ENCODE measurements at regions not wholly inside any gene's neighbourhood (a gene's known extent, or its start where the extent isn't known, plus 50 kb on each side); places are given as distances from the start of the nearest gene placed in this dataset.
"Not testable (repeated sequence)": the region's sequence is repeated elsewhere in the genome, so short reads cannot be mapped to it uniquely, and the experiment has no call there.

GRCh38 chr1:118473825-118474224 lies 288.8 kb upstream of the SPAG17 start:
- TF ChIP-seq EP300 (IDR thresholded peaks at IDR 0.05) (no peak), POLR2A (IDR thresholded peaks at IDR 0.05) (no peak), CTCF (IDR thresholded peaks at IDR 0.05) (no peak)

GRCh38 chr1:118464460-118464859 lies 279.4 kb upstream of the SPAG17 start:
- not testable (repeated sequence) for H3K27me3 ChIP-seq; H3K4me1 ChIP-seq; DNase-seq (ENCODE audit: low spot score in 2 of 2); H3K4me3 ChIP-seq; H3K27ac ChIP-seq; H3K36me3 ChIP-seq
- WGBS, 2 donors: 74 to 82% methylated on average over 8 of the region's 8 CpGs
- peaks cover 0 to 30% (median 7%) of the 10 kb centered on the region in 4 donors for H3K9me3 ChIP-seq

More at GRCh38 chr1:118473825-118474224, 288.8 kb upstream of the SPAG17 start:
- no peak overlapping the region for H3K4me3 ChIP-seq
- no peaks in the 10 kb centered on the region for H3K4me1 ChIP-seq
- H3K36me3 ChIP-seq: no peaks in the 10 kb centered on the region
- H3K27me3 ChIP-seq: no peaks in the 10 kb centered on the region
- DNase-seq (ENCODE audit: low spot score in 2 of 2): no peak
- no peak overlapping the region for H3K27ac ChIP-seq
- 58 to 69% methylated on average over 4 of the region's 4 CpGs for WGBS, 2 donors
- no peaks in the 10 kb centered on the region for H3K9me3 ChIP-seq

- TF ChIP-seq POLR2A (IDR thresholded peaks at IDR 0.05) (no peak), CTCF (IDR thresholded peaks at IDR 0.05) (no peak)
- H3K27ac ChIP-seq: no peak overlapping the region
- DNase-seq (ENCODE audit: low spot score in 2 of 2): no peak
- H3K27me3 ChIP-seq: no peaks in the 10 kb centered on the region
- H3K36me3 ChIP-seq: no peaks in the 10 kb centered on the region
- peaks cover 0 to 27% (median 7%) of the 10 kb centered on the region in 4 donors for H3K9me3 ChIP-seq
- no peaks in the 10 kb centered on the region for H3K4me1 ChIP-seq
- H3K4me3 ChIP-seq: no peak overlapping the region
These were observed 276.1 kb upstream of the SPAG17 start for GRCh38 chr1:118461154-118461553.

- Histone ChIP-seq H3K4me3 (no peak overlapping the region), H3K36me3 (no peaks in the 10 kb centered on the region), H3K9me3 (peaks cover 0 to 36% (median 7%) of the 10 kb centered on the region in 4 donors), H3K27me3 (no peaks in the 10 kb centered on the region), H3K27ac (no peak overlapping the region), H3K4me1 (no peaks in the 10 kb centered on the region)
- no peak for DNase-seq (ENCODE audit: low spot score in 2 of 2)
- TF ChIP-seq EP300 (IDR thresholded peaks at IDR 0.05) (no peak), CTCF (IDR thresholded peaks at IDR 0.05) (no peak), POLR2A (IDR thresholded peaks at IDR 0.05) (no peak)
These were observed 274.8 kb upstream of the SPAG17 start for GRCh38 chr1:118459871-118460270.

- 63 to 81% methylated on average over 1 of the region's 1 CpG for WGBS, 2 donors
- not testable (repeated sequence) for H3K4me1 ChIP-seq
These were observed 268.8 kb upstream of the SPAG17 start for GRCh38 chr1:118453856-118454255.

GRCh38 chr1:118445156-118445555 lies 260.1 kb upstream of the SPAG17 start:
- H3K9me3 ChIP-seq: peaks cover 0 to 19% (median 0%) of the 10 kb centered on the region in 4 donors

More at GRCh38 chr1:118453856-118454255, 268.8 kb upstream of the SPAG17 start:
- peaks cover 0 to 25% (median 0%) of the 10 kb centered on the region in 4 donors for H3K9me3 ChIP-seq
- not testable (repeated sequence) for H3K27ac ChIP-seq; DNase-seq (ENCODE audit: low spot score in 2 of 2); H3K4me3 ChIP-seq; H3K36me3 ChIP-seq; H3K27me3 ChIP-seq

GRCh38 chr1:118442214-118442613 lies 257.2 kb upstream of the SPAG17 start:
- Histone ChIP-seq H3K4me3 (no peak overlapping the region), H3K27me3 (no peaks in the 10 kb centered on the region), H3K36me3 (no peaks in the 10 kb centered on the region), H3K9me3 (no peaks in the 10 kb centered on the region), H3K4me1 (no peaks in the 10 kb centered on the region), H3K27ac (no peak overlapping the region)
- DNase-seq (ENCODE audit: low spot score in 2 of 2): no peak
- WGBS, 2 donors: 24 to 26% methylated on average over 2 of the region's 2 CpGs
- no peak for TF ChIP-seq EP300 (IDR thresholded peaks at IDR 0.05)
- no peak for TF ChIP-seq CTCF (IDR thresholded peaks at IDR 0.05)
- TF ChIP-seq POLR2A (IDR thresholded peaks at IDR 0.05): no peak

More at GRCh38 chr1:118445156-118445555, 260.1 kb upstream of the SPAG17 start:
- Histone ChIP-seq H3K4me3 (no peak overlapping the region), H3K4me1 (no peaks in the 10 kb centered on the region), H3K27ac (no peak overlapping the region), H3K36me3 (no peaks in the 10 kb centered on the region), H3K27me3 (no peaks in the 10 kb centered on the region)
- TF ChIP-seq POLR2A (IDR thresholded peaks at IDR 0.05): no peak
- no peak for DNase-seq (ENCODE audit: low spot score in 2 of 2)
- 81 to 85% methylated on average over 1 of the region's 1 CpG for WGBS, 2 donors
